GM21360 (cell line): ENCODE measurements at regions not wholly inside any gene's neighbourhood (a gene's known extent, or its start where the extent isn't known, plus 50 kb on each side); places are given as distances from the start of the nearest gene placed in this dataset.
A peak's percentile ranks its signal among the peaks of the same experiment; 100 is the strongest.
"Not testable (repeated sequence)": the region's sequence is repeated elsewhere in the genome, so short reads cannot be mapped to it uniquely, and the experiment has no call there.

Source experiments
- ATAC-seq: cut with Tn5 transposase; IDR thresholded peaks from one replicate; pipeline ENCODE4 v1.9.1; 2021; ENCODE audit warnings: mild to moderate bottlenecking, moderate library complexity; ENCODE audit not compliant: unreplicated experiment

DNA sequence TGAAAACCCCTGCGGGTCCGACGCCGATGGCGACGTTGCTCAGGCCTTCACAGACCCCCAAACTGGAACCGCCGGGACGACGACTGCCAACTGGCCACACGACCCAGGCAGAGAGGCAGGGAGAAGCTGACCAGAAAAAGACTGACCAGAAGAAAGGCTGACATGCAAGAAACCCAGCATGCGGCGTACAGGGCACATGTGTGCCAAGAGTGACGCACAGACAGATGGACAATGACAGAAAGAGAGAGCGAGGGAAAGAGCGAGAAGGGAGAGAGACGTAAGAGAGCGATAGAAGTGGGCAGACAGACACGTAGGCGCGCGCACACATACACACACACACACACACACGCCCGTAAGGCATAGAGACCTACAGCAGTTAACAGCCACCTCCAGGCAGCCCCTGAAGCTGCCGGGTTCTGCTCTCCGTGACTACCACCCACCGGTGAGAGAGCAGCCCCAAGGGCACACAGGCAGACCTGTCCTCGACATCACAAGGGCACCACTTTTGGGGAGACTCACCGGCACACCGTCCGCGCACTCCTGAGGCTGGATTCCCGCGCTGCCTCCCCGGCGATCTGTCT is 67.2 kb upstream of the ZNF527 start:
- no peak for ATAC-seq

DNA sequence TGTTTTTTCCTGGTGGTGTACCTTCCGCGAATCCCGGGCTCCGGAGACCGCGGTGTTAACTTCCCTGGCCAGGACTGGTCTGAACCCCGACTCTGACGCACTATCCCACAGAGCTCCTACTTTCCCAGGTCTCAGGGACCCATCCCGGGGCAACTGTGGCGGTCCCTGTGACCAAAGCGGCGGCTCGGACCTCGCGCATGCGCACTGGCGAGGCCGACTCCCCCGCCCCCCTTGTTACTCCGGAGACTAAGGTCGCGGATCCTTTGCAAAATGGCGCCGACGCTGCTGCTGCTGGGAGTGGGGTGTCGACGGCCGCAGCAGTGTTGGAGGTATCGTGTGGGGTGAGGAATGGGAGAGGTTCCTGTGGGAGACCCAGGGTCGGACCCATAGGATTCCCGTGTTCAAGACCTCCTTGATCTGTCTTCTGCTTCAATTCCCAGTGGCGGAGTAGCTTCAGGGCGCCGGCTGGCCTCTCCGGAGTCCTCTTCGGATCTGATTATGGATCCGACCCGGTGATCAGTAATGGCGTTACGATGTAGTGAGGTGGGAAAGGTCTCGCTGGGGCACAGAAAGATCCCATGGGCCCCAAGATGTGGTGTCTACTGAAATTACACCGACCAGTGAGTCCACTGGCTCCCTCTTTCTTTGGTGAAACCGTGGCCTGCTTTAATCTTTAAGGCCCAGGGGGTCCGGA is 66.6 kb upstream of the ZNF527 start:
- no peak for ATAC-seq

DNA sequence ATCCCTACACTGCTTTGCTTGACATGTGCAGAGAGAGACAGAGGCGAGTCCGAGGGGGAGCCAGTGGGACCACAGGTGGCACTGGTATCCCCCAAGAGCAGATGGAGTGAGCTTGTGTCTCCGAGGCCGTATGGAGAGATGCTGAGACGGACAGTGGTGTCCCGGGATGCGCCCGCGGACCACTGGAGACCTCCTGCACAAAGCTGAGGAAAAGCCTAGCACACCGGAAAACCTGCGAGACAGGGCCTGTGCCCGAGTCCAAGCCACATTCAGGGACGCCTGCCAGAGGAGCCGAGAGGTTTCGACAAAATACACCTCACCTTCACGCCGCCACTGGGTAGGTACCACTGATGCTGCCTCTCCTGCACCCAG is 66.0 kb upstream of the ZNF527 start:
- no peak for ATAC-seq

DNA sequence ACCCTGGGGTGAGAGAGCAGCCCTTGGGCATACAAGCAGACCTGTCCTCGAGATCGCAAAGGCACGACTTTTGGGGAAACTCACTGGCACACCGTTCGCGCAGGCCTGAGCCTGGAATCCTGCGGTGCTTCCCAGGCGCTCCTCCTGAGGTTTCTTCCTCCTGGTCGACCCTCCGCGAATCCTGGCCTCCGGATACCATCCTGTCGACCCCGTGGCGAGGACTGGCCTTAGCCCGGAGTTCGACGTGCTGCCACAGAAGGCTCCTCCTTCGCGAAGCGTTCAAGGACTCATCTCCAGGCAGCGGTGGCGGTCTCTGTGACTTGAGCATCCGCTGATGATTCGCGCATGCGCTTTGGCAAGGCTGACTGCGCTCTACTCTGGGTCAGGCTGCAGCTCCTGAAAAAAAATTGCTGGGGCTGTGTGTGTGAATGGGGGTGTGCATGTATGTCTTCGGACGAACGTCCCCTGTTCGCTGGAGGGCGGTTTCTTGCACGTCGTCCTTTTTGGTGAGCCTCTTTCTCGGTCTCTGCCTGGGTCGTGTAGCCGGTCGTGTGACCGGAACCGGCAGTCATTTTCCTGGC is 64.4 kb upstream of the ZNF527 start:
- no peak for ATAC-seq

DNA sequence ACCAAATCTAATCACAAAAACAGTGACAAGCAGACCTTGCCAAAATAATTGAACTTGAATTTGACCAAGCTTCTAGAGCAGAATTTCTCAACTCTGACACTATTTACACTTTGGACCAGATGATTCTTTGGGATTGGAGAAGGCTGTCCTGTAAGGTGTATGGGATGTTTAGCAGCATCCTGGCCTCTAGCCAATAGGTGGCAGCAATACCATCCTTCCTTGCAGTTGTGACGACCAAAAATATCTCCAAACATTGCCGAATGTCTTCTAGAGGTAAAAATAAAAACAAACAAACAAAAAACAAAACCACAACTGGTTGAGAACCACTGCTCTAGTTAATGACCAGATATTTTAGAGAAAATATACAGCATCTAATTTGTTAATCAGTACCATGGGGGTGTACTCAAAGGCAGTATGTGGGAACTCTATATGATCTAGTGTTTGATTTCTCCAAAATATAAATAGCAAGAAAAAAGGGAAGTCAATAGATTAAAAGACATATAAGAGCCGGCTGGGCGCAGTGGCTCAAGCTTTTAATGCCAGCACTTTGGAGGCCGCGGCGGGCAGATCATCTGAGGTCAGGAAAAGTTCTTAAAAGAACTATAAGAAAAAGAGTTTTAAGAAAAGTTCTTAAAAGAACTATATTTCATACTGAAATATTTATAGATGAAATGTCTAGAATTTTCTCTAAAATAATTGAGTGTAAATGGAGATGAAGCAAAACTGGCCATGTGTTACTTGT is 60.9 kb upstream of the ZNF527 start:
- no peak for ATAC-seq

DNA sequence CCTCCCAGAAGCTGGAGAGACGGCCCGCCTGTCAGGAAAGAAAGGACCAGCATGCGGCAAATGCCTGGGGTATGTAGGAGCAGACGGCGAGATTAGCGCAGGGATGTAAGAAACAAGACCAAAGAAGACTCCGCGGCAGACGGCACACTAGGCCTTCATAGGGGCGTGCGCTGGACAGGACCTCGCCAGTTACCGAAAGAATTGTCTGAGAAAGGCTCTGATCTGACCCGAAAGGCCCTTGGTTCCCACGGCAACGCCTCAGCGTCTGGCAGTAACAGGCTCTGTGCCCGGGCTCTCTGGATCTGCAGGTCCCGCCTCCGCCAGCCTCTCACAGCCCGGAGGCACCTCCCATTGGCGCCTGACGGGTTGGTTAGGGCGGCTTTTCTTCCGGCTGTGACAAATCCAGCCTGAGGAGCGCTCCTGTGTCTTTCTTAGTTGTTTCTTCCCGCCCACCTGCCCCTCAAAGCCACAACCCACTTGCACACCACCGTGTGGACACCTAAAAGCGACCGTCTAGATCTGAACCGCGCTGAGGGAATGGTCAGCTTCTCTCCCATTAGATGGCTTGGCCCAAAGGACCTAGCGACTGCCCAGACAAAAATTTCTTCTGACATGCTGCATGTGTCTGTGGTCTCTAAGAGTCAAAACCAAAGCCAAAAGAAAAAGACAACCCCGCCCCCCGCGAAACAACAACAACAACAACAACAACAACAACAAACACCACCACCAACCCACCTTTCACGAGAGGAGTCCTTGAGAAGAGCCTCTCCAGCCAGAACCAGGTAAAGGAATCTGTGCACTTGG is 58.2 kb upstream of the ZNF527 start:
- not testable (repeated sequence) for ATAC-seq

DNA sequence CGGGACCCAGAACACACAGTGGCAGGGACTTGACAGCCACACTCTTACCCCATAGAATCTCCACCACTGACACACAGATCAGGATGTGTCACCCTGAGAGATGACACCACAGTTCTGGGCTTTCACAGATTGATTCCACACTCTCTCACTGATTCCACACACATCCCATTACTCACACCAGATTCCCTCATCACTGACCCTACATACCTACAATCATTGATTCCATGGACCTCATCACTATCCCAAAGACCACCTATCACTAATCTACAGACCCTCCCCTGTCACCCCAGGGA is 57.6 kb upstream of the ZNF527 start:
- ATAC-seq, result no peak

DNA sequence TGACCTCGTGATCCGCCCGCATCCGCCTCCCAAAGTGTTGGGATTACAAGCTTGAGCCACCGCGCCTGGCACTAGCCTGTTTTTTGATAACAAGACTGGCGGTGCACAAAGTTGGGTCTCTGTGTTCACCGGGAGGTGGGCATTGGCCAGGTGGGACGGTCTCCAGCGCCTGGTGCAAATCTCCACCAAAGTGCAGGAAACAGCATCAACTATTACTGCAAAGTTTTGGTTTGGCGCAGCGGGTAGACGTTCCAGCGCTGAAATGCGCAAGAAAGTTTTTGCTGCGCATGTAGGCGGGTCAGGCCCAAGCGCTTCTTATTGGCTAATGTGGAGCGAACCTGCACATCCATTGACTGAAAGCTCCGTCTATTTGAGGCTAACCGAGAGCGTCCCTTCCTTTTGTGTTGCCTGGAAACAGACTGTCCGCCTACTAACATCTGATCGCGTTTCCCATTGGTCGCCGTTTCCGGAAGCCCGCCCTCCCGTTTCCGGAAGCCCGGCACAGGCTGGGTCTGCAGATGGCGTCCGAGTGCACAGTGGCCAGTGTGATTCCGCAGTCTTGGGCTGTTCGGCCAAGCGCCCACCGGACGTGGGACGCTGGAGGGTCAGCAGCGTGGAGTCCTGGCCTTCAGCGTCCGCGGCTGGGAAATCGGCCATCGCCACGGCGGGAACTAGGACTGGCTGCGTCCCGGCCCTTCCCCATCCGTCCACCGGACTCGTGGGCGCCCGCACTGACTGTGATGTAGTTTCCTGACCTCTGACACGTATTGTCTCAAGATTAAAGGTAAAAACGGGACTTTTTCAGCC is 53.3 kb upstream of the ZNF527 start:
- peak; percentile 96 for ATAC-seq

DNA sequence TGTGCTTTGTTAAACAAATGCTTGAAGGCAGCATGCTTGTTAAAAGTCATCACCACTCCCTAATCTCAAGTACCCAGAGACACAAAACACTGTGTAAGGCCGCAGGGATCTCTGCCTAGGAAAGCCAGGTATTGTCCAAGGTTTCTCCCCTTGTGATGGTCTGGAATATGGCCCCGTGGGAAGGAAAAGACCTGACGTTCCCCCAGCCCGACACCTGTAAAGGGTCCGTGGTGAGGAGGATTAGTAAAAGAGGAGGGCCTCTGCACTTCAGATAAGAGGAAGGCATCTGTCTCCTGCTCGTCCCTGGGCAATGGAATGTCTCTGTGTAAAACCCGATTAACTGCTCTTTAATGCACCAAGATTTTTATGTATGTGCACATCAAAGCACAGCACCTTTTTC is 49.9 kb upstream of the ZNF527 start:
- ATAC-seq, result not testable (repeated sequence)
